NB4 (cell line): ENCODE measurements at regions not wholly inside any gene's neighbourhood (a gene's known extent, or its start where the extent isn't known, plus 50 kb on each side); places are given as distances from the start of the nearest gene placed in this dataset.
A peak's percentile ranks its signal among the peaks of the same experiment; 100 is the strongest.

Experiments used
- DNase-seq: peaks from one replicate; pipeline ENCODE4 v3.0.0; 2010; ENCODE audit warnings: low read depth
- H3K4me3 ChIP-seq: one replicate; pipeline ENCODE4 v1.5.1; 2011; ENCODE audit warnings: mild to moderate bottlenecking, low read depth, low read length, moderate library complexity
- MYC ChIP-seq: IDR thresholded peaks from 2 replicates; pipeline ENCODE4 v1.6.1; 2011; ENCODE audit warnings: low read depth, low read length
- POLR2A ChIP-seq: IDR thresholded peaks from 2 replicates; pipeline ENCODE4 v1.6.1; 2011; ENCODE audit warnings: mild to moderate bottlenecking; ENCODE audit not compliant: insufficient read length; ENCODE audit errors: extremely low read depth
- TF ChIP-seq, protein P1 (sequence below): IDR thresholded peaks from 2 replicates; pipeline ENCODE4 v1.6.1; 2011; ENCODE audit warnings: low read depth, low read length
- TF ChIP-seq, protein P2 (sequence below): IDR thresholded peaks from one replicate; pipeline ENCODE4 v1.5.1; 2012; ENCODE audit warnings: low read depth, low read length

DNA sequence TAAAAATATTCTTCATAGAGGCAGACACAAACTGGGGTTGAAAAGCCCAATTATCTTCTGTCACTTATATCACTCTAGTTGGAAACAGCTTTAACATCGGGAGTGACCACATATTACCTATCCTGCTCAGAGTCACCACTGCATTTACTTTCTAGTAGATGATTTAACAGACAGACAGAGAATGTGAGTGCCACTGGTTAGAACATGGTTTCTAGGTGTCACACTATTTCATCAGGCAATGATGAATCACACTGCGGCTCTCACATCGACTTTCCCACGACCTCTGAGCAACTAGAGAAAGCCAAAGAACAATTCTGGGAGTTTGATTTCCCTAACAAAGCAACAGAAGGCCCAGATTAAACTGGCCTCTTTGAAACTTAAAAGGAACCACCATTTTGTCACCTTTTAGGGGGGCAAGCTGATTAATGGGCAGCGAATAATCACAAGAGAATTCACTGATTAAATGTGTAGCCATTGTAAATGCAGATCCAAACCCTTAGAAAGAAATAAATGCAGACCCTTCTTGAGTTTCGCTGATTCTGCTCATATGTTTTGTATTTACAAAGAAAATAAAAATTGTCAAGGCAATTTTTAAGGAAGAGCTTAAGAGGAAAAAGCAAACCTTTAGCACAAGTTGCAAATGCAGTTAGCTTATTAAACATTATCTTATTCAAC, 112.6 kb upstream of the KBTBD8 start:
- TF ChIP-seq, protein P1, sequence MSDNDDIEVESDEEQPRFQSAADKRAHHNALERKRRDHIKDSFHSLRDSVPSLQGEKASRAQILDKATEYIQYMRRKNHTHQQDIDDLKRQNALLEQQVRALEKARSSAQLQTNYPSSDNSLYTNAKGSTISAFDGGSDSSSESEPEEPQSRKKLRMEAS, result no peak
- TF ChIP-seq, protein P2, sequence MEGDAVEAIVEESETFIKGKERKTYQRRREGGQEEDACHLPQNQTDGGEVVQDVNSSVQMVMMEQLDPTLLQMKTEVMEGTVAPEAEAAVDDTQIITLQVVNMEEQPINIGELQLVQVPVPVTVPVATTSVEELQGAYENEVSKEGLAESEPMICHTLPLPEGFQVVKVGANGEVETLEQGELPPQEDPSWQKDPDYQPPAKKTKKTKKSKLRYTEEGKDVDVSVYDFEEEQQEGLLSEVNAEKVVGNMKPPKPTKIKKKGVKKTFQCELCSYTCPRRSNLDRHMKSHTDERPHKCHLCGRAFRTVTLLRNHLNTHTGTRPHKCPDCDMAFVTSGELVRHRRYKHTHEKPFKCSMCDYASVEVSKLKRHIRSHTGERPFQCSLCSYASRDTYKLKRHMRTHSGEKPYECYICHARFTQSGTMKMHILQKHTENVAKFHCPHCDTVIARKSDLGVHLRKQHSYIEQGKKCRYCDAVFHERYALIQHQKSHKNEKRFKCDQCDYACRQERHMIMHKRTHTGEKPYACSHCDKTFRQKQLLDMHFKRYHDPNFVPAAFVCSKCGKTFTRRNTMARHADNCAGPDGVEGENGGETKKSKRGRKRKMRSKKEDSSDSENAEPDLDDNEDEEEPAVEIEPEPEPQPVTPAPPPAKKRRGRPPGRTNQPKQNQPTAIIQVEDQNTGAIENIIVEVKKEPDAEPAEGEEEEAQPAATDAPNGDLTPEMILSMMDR, result no peak
- no peak for TF ChIP-seq MYC
- TF ChIP-seq POLR2A, result no peak
- DNase-seq, result no peak
- H3K4me3 ChIP-seq, result no peak overlapping the region

DNA sequence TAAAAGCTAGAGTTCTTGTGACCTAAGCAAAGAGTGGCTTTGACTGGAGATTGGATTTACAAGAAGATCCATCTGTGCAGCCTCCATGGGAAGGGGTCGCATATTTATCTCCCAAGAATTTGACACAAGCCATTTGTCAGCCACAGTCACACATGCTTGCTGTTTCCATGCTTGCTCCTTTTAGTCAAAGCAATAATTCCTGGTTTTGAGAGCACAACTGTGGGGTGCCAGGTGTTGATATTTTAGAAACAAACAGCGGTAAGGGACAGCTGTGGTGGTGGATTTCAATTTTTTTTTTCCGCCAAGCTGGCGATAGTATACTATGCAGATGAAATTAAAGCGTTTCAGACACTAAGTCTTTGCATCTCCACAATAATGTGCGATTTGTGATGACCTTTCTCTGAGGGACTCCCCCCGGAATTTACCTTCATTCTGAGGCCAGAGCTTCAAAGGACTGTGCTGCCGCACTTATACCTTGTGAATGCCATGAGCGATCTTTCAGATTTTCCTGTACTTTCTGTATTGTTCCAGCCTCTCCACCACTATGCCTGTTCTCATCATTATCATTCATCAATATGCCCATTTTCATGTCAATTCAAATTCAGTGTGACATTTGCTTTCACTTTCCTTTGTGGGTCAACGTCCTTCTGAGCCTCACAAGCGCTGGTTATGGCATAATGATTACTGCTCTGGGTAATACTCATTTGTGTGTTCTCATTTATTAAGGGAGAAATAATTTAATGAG, 108.2 kb upstream of the KBTBD8 start:
- H3K4me3 ChIP-seq, result no peak overlapping the region
- no peak for DNase-seq
- TF ChIP-seq POLR2A, result no peak
- TF ChIP-seq, protein P1, result no peak
- TF ChIP-seq, protein P2, result no peak
- TF ChIP-seq MYC, result no peak

DNA sequence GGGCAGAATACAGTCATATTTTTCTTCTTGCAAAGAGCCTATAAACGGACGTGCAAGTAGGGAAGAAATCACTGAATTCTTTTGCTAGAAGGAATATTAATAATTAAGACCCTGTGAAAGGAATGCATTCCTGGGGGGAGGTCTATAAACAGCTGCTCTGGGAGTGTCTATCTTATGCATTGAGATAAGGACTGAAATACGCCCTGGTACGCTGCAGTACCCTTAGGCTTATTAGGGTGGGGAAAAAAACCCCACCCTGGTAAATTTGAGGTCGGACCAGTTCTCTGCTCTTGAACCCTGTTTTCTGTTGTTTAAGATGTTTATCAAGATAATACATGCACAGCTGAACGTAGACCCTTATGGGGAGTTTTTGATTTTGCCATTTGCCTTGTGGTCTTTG, 100.0 kb upstream of the KBTBD8 start:
- TF ChIP-seq, protein P2, result no peak
- TF ChIP-seq POLR2A, result no peak
- TF ChIP-seq MYC, result no peak
- TF ChIP-seq, protein P1, result no peak
- no peak for DNase-seq
- no peak overlapping the region for H3K4me3 ChIP-seq

DNA sequence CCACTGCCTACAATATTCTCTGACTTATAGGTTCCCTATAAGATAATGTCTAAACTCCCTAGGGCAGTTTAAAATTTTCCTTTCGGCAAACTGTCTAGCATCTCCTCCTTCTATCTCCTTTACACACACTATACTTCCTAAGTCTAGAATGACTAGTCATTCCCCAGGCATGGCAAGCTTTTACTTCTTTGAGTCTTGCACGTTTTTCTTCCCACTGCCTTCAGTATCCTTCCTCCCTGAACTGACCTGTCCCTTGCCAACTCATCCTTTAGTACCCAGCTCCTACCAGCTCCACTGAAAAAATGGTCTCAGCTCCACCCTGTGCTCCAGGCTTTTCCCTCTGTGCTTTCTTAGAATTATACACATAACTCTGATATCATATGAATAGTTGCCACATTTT, 93.8 kb upstream of the KBTBD8 start:
- TF ChIP-seq, protein P2, result no peak
- TF ChIP-seq, protein P1, result no peak
- TF ChIP-seq POLR2A (no peak), MYC (no peak)
- no peak for DNase-seq
- no peak overlapping the region for H3K4me3 ChIP-seq

DNA sequence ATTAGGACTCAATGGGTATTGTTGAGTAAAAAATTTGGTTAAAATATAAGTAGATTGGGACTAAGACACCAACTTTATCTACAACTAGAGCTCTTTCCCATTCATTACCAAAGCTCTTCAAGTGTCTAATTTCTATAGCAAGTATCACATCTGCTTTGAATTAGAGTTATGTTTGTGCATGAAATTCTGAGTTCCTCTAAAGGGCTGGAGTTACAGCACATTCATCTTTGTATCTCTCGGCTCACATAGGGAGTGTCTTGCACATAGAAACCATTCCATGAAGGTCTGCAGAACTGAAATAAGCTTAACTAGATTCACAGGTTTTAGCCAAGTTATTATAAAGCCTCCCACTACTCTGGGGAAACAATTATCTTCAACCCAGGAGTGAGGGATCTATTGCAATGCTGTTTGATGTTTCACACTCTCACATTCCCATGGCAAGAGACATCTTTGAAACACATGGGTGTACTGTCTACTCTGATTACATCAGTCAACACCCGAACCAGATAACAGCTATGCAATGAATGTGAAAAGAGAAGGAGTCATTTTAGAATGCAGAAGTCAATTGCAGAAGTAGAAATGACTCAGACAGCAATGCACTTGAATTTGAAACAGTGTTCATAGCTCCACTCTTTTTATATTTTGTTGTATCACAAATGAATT, 93.1 kb upstream of the KBTBD8 start:
- no peak for TF ChIP-seq MYC
- TF ChIP-seq, protein P1, result 0 out of 2 replicates have a peak, but pooled peaks have one; percentile 4
- TF ChIP-seq, protein P2, result no peak
- peak; percentile 17 for DNase-seq
- H3K4me3 ChIP-seq, result no peak overlapping the region
